ENCODE measurements at regions not wholly inside any gene's neighbourhood (a gene's known extent, or its start where the extent isn't known, plus 50 kb on each side); places are given as distances from the start of the nearest gene placed in this dataset.

- Histone ChIP-seq H2BK5ac (ENCODE audit: low read depth, low read length, poor library complexity, severe bottlenecking) (no peak overlapping the region), H3K14ac (replicated peaks; ENCODE audit: low read depth, low read length) (no peak overlapping the region), H4K20me1 (ENCODE audit: insufficient read depth, low read length) (no peaks in the 10 kb centered on the region), H2BK120ac (ENCODE audit: low read depth, low read length) (no peak overlapping the region), H3K27me3 (ENCODE audit: control insufficient read depth, insufficient read depth, low read length) (no peaks in the 10 kb centered on the region), H3K79me1 (ENCODE audit: low read depth in 1 of 2, low read length in 2 of 2) (no peaks in the 10 kb centered on the region), H3K9ac (ENCODE audit: low read depth, low read length) (no peak overlapping the region), H3K18ac (ENCODE audit: low read depth, low read length) (no peak overlapping the region), H3K4ac (ENCODE audit: low read depth, low read length) (no peak overlapping the region), H4K91ac (ENCODE audit: insufficient read depth, low read depth, low read length) (no peak overlapping the region), H3K9me1 (ENCODE audit: insufficient read depth, low read length) (no peaks in the 10 kb centered on the region), H3K27ac (ENCODE audit: insufficient read depth, low read length) (no peak overlapping the region), H4K8ac (ENCODE audit: low read depth in 2 of 2, low read length in 2 of 2) (no peak overlapping the region), H3K56ac (ENCODE audit: extremely low read depth, insufficient read depth, low read length) (no peak overlapping the region), H3K4me1 (ENCODE audit: control insufficient read depth, insufficient read depth, low read length) (no peaks in the 10 kb centered on the region), H4K5ac (ENCODE audit: low read depth, low read length) (no peak overlapping the region), H3K9me3 (ENCODE audit: control insufficient read depth, insufficient read depth, low read length) (no peaks in the 10 kb centered on the region), H2BK20ac (ENCODE audit: low read depth, low read length) (no peak overlapping the region), H2AK9ac (replicated peaks; ENCODE audit: low read depth, low read length, poor library complexity) (no peak overlapping the region), H3K4me3 (ENCODE audit: insufficient read depth, low read depth, low read length) (no peak overlapping the region), H3K4me2 (ENCODE audit: low read depth, low read length) (no peak overlapping the region), H2AFZ (replicated peaks; ENCODE audit: low read length, poor library complexity) (no peak overlapping the region), H3K36me3 (ENCODE audit: control insufficient read depth, insufficient read depth, low read length) (no peaks in the 10 kb centered on the region), H2BK15ac (ENCODE audit: low read depth, low read length) (no peak overlapping the region), H2AK5ac (ENCODE audit: low read depth, low read length) (no peak overlapping the region), H3K23ac (ENCODE audit: low read depth, low read length) (no peak overlapping the region)
- TF ChIP-seq POLR2A (IDR thresholded peaks at IDR 0.05; ENCODE audit: low read depth, low read length) (no peak), RAD21 (IDR thresholded peaks at IDR 0.05; ENCODE audit: low read length) (no peak), FOS (IDR thresholded peaks at IDR 0.05; ENCODE audit: low read depth, low read length) (no peak), SMC3 (IDR thresholded peaks at IDR 0.05; ENCODE audit: low read depth, low read length) (no peak), CHD1 (IDR thresholded peaks at IDR 0.05; ENCODE audit: low read depth, low read length) (no peak), MAZ (IDR thresholded peaks at IDR 0.05; ENCODE audit: borderline replicate concordance, low read depth, low read length) (no peak), USF2 (IDR thresholded peaks at IDR 0.05; ENCODE audit: low read depth, low read length) (no peak)
- ChIA-PET CTCF (no interaction called here), POLR2A (ENCODE audit: unreplicated experiment) (no interaction called here)
- DNase-seq = no peak
- no peak for ATAC-seq (ENCODE audit: low read depth)
- intact Hi-C loops (cut with micrococcal nuclease) = no loop called here
- in situ Hi-C loops (cut with MboI; ENCODE audit: low sequenced_read_pairs) = no loop called here
- dilution Hi-C loops (cut with HindIII; ENCODE audit: low sequenced_read_pairs, unreplicated experiment) = no loop called here
- no TSS peak for BruUV-seq (replicated peaks)
- WGBS, 2 experiments (ENCODE audit: extremely low coverage in 2 of 2, insufficient read length in 1 of 2) = 0% methylated on average over 1 of the region's 5 CpGs; no CpG with 5 or more reads in 1 of the 2 experiments
These were observed 57.4 kb upstream of the CHST9 start for GRCh38 chr18:27242392-27243047.
